ENCODE measurements at regions not wholly inside any gene's neighbourhood (a gene's known extent, or its start where the extent isn't known, plus 50 kb on each side); places are given as distances from the start of the nearest gene placed in this dataset.

DNA sequence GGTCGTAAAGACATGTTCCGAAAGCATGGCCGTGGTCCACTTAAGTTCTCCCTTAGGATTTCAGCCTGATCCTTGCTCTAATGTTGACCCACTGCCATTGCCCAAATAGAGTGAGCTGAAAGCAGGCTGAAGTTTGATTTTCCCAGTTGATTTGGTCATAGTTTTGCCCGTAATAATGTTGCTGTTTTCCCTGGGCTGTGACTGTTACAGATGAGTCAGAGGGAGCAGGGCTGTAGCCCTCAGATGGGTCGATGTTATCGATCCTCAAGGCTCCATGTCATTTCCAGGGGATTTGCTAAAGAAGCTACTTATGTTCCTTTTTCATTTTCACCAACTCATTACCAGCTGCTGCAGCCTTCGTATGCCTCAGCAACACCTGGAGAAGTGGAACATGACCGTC lies 169.0 kb upstream of the ZFHX3 start:
- H2BK15ac ChIP-seq (ENCODE audit: low read depth, low read length): peak overlapping the region; percentile 53; the same call in 2 of the 3 replicates
- no peak overlapping the region for H3K27ac ChIP-seq (ENCODE audit: insufficient read depth, low read length)
- TF ChIP-seq BHLHE40 (IDR thresholded peaks at IDR 0.05; ENCODE audit: low read depth, low read length) (no peak), MXI1 (IDR thresholded peaks at IDR 0.05; ENCODE audit: borderline replicate concordance, low read depth, low read length) (no peak), POLR2A (IDR thresholded peaks at IDR 0.05; ENCODE audit: low read depth, low read length) (no peak), FOS (IDR thresholded peaks at IDR 0.05; ENCODE audit: low read depth, low read length) (no peak), NFE2L2 (IDR thresholded peaks at IDR 0.05; ENCODE audit: low read depth, low read length) (no peak), CHD1 (IDR thresholded peaks at IDR 0.05; ENCODE audit: low read depth, low read length) (no peak)
- TF ChIP-seq, protein P1, sequence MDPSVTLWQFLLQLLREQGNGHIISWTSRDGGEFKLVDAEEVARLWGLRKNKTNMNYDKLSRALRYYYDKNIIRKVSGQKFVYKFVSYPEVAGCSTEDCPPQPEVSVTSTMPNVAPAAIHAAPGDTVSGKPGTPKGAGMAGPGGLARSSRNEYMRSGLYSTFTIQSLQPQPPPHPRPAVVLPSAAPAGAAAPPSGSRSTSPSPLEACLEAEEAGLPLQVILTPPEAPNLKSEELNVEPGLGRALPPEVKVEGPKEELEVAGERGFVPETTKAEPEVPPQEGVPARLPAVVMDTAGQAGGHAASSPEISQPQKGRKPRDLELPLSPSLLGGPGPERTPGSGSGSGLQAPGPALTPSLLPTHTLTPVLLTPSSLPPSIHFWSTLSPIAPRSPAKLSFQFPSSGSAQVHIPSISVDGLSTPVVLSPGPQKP (IDR thresholded peaks at IDR 0.05; ENCODE audit: borderline replicate concordance, low read depth, low read length): no peak
- TF ChIP-seq, protein P2, sequence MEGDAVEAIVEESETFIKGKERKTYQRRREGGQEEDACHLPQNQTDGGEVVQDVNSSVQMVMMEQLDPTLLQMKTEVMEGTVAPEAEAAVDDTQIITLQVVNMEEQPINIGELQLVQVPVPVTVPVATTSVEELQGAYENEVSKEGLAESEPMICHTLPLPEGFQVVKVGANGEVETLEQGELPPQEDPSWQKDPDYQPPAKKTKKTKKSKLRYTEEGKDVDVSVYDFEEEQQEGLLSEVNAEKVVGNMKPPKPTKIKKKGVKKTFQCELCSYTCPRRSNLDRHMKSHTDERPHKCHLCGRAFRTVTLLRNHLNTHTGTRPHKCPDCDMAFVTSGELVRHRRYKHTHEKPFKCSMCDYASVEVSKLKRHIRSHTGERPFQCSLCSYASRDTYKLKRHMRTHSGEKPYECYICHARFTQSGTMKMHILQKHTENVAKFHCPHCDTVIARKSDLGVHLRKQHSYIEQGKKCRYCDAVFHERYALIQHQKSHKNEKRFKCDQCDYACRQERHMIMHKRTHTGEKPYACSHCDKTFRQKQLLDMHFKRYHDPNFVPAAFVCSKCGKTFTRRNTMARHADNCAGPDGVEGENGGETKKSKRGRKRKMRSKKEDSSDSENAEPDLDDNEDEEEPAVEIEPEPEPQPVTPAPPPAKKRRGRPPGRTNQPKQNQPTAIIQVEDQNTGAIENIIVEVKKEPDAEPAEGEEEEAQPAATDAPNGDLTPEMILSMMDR (conservative IDR thresholded peaks at IDR 0.05; ENCODE audit: low read depth, low read length): no peak
- TF ChIP-seq, protein P3, sequence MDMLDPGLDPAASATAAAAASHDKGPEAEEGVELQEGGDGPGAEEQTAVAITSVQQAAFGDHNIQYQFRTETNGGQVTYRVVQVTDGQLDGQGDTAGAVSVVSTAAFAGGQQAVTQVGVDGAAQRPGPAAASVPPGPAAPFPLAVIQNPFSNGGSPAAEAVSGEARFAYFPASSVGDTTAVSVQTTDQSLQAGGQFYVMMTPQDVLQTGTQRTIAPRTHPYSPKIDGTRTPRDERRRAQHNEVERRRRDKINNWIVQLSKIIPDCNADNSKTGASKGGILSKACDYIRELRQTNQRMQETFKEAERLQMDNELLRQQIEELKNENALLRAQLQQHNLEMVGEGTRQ (IDR thresholded peaks at IDR 0.05; ENCODE audit: low read depth, low read length): no peak
- ChIA-PET CTCF (interaction anchor here (1.0 to 2.7 kb wide), 2 partner anchors 17 to 21 kb away, joined by 6 to 9 read pairs; no protein-coding TSS in a partner anchor), POLR2A (ENCODE audit: unreplicated experiment) (no interaction called here)
- no peak overlapping the region for H2AK5ac ChIP-seq (ENCODE audit: low read depth, low read length)
- H2BK20ac ChIP-seq (ENCODE audit: low read depth, low read length): peak overlapping the region; percentile 5; the same call in 1 of the 2 replicates
- no peak overlapping the region for H4K8ac ChIP-seq (ENCODE audit: low read depth in 2 of 2, low read length in 2 of 2)
- peak overlapping the region; percentile 28 for H2AFZ ChIP-seq (replicated peaks; ENCODE audit: low read length, poor library complexity)
- H4K5ac ChIP-seq (ENCODE audit: low read depth, low read length): no peak overlapping the region
- H2BK120ac ChIP-seq (ENCODE audit: low read depth, low read length): 0 out of 2 replicates have a peak overlapping the region, but pooled peaks have one; percentile 37
- DNase-seq: peak; percentile 44
- no peak overlapping the region for H2AK9ac ChIP-seq (replicated peaks; ENCODE audit: low read depth, low read length, poor library complexity)
- peaks cover 3% of the 10 kb centered on the region for H3K9me3 ChIP-seq (ENCODE audit: control insufficient read depth, insufficient read depth, low read length)
- H3K56ac ChIP-seq (ENCODE audit: extremely low read depth, insufficient read depth, low read length): no peak overlapping the region
- in situ Hi-C loops (cut with MboI; ENCODE audit: low sequenced_read_pairs) (no loop called here), dilution Hi-C loops (cut with HindIII; ENCODE audit: low sequenced_read_pairs, unreplicated experiment) (no loop called here), intact Hi-C loops (cut with micrococcal nuclease) (no loop called here)
- H4K20me1 ChIP-seq (ENCODE audit: insufficient read depth, low read length): no peaks in the 10 kb centered on the region
- no peak overlapping the region for H3K4me3 ChIP-seq (ENCODE audit: insufficient read depth, low read depth, low read length)
- peaks cover 14% of the 10 kb centered on the region for H3K9me1 ChIP-seq (ENCODE audit: insufficient read depth, low read length)
- H4K91ac ChIP-seq (ENCODE audit: insufficient read depth, low read depth, low read length): no peak overlapping the region; the same call in 1 of the 2 replicates
- no peak overlapping the region for H2BK5ac ChIP-seq (ENCODE audit: low read depth, low read length, poor library complexity, severe bottlenecking)
- no peaks in the 10 kb centered on the region for H3K27me3 ChIP-seq (ENCODE audit: control insufficient read depth, insufficient read depth, low read length)
- H3K14ac ChIP-seq (replicated peaks; ENCODE audit: low read depth, low read length): no peak overlapping the region
- peak overlapping the region; percentile 3; the same call in 1 of the 2 replicates for H3K18ac ChIP-seq (ENCODE audit: low read depth, low read length)
- H3K36me3 ChIP-seq (ENCODE audit: control insufficient read depth, insufficient read depth, low read length): no peaks in the 10 kb centered on the region
- H3K9ac ChIP-seq (ENCODE audit: low read depth, low read length): no peak overlapping the region
- no CpG with 5 or more reads among the region's 8 CpGs for WGBS, 2 experiments (ENCODE audit: extremely low coverage in 2 of 2, insufficient read length in 1 of 2)
- H3K4me1 ChIP-seq (ENCODE audit: control insufficient read depth, insufficient read depth, low read length): peaks cover 19% of the 10 kb centered on the region
- no peak for ATAC-seq (ENCODE audit: low read depth)
- no peak overlapping the region for H3K23ac ChIP-seq (ENCODE audit: low read depth, low read length)
- no peak overlapping the region for H3K4me2 ChIP-seq (ENCODE audit: low read depth, low read length)
- no peaks in the 10 kb centered on the region for H3K79me1 ChIP-seq (ENCODE audit: low read depth in 1 of 2, low read length in 2 of 2)
- BruUV-seq (replicated peaks): no TSS peak
- H3K4ac ChIP-seq (ENCODE audit: low read depth, low read length): 0 out of 2 replicates have a peak overlapping the region, but pooled peaks have one; percentile 23
